Choroid plexus epithelial cell (primary cell): ENCODE measurements at regions not wholly inside any gene's neighbourhood (a gene's known extent, or its start where the extent isn't known, plus 50 kb on each side); places are given as distances from the start of the nearest gene placed in this dataset.

Experiments
- DNase-seq: peaks from one replicate; pipeline ENCODE4 v3.0.0-alpha.2; 2010; ENCODE audit warnings: low read depth
- H3K4me3 ChIP-seq: 2 replicates; pipeline ENCODE4 v1.5.1; 2011; ENCODE audit warnings: low read depth, mild to moderate bottlenecking, control low read depth, low read length, moderate library complexity
- TF ChIP-seq, protein P1 (sequence below): conservative IDR thresholded peaks from 2 replicates; pipeline ENCODE4 v1.5.1; 2011; ENCODE audit warnings: low read depth, mild to moderate bottlenecking, control low read depth, inconsistent platforms, low read length, moderate library complexity

DNA sequence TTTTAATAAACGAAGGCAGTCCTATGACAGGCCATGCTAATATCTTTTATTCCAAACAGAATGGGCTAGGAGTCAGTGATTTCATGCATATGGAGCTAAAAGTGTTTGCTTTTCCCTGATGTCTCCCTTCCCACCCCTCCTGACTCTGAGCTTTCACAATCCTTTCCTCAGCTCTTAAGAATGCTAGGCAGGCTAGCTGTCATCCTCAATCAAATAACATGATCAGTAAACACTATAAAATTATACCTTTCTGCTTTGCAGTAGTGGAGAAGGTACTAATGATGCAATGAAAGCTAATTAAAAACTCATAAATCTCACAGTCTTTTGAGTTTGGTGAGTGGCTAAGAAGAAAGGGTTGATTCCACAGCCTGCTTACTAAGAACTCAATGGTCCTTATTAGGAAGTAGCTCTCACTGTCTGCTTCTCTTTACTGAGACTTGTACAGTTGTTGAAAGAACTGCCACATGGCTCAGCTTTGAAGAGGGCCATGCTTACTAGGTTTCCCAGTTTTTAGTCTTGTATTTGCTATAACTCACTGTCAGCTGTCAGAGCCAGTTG, 250.9 kb upstream of the JAG1 start:
- TF ChIP-seq, protein P1, sequence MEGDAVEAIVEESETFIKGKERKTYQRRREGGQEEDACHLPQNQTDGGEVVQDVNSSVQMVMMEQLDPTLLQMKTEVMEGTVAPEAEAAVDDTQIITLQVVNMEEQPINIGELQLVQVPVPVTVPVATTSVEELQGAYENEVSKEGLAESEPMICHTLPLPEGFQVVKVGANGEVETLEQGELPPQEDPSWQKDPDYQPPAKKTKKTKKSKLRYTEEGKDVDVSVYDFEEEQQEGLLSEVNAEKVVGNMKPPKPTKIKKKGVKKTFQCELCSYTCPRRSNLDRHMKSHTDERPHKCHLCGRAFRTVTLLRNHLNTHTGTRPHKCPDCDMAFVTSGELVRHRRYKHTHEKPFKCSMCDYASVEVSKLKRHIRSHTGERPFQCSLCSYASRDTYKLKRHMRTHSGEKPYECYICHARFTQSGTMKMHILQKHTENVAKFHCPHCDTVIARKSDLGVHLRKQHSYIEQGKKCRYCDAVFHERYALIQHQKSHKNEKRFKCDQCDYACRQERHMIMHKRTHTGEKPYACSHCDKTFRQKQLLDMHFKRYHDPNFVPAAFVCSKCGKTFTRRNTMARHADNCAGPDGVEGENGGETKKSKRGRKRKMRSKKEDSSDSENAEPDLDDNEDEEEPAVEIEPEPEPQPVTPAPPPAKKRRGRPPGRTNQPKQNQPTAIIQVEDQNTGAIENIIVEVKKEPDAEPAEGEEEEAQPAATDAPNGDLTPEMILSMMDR = no peak
- peak; percentile 81 for DNase-seq

DNA sequence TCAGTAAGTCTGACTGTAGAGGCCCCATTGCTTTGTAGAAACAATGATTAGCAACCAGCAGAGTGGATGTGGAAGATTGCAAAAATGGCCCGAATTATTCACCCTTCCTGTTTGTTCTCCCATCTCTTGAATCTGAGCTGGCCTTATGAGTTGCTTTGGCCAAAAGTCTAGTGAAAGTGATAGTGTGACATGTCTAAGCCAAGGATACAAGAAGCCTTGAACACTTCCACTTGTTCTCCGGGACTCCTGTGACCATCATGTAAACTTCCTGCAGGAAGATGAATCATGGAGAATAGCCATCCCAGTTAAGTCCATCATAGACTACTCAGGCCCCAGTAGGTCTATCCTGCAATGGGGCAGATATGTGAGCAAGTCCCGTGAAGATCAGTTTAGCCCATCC, 252.0 kb upstream of the JAG1 start:
- no peak for DNase-seq
- TF ChIP-seq, protein P1 = no peak

More for the DNA sequence above, 250.9 kb upstream of the JAG1 start:
- no peak overlapping the region for H3K4me3 ChIP-seq

DNA sequence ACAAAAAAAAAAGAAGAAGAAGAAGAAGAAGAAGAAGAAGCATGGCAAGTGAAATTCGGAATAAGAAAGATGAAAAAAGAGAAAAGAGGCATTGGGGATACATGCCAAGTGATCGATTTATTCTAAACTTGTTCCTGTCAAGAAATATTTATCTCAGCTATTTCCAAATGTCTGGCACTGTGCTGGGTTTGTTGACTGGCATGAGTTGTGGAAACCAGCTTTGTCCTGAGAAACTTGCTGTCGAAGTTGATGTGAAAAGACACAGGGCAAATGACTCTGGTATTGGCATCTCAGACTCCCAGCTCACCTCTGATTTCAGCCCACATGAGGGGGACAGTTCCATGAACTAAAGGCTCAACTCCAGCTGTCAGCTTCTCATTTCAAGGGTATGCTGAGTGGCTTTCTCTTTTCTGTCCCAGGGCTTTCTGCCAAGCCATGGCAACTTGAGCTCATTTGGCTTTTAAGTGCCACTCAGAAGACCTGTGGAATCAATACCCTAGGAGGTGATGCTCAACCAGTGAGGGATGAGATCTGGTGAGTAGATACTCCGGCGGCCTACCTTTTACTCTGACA, 253.3 kb upstream of the JAG1 start:
- no peak overlapping the region for H3K4me3 ChIP-seq
- TF ChIP-seq, protein P1 = no peak
- DNase-seq = no peak

More for the DNA sequence above, 252.0 kb upstream of the JAG1 start:
- no peak overlapping the region for H3K4me3 ChIP-seq

DNA sequence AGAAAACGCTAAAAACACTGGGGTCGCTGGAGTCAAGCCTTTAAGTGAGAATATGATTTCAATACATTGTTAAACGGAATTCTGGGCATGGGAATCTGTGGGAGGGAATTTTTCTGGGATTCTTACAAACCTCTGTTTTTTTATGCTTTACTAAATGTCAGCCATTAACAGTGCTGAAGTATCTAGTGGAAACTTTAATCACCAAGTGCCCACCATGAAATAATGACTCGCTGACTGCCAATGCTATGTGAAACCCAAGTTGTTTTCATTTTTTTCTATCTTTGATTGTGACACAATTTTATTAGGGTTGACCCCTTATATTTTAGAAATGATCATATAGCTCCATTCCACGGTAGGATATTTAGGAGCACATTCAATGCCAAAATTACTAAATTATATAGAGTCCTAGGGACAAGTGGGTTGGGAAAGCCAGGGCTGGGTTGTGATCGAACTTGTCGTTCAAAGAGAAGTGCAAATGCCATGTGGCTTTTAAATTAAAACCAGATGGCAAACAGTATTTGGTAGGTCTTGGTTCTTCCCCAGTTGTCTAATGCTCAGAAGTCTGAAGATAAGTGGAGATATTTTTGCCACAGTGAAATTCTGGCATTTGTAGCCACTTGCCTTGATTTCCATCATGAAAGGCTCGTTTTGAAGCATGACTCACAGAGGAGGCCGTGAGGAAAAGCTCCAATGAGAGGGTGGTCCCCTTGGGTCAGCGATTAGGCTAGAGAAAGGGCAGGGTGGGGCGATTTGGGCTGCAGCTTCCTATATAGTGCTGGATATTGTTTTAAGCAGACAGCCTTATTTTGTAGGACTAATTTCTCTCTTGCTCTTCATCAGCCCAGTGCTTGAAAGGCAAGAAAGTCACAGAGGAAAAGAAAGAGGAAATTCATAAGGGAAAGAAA, 254.4 kb upstream of the JAG1 start:
- TF ChIP-seq, protein P1 = no peak
- H3K4me3 ChIP-seq = no peak overlapping the region
- DNase-seq = no peak

DNA sequence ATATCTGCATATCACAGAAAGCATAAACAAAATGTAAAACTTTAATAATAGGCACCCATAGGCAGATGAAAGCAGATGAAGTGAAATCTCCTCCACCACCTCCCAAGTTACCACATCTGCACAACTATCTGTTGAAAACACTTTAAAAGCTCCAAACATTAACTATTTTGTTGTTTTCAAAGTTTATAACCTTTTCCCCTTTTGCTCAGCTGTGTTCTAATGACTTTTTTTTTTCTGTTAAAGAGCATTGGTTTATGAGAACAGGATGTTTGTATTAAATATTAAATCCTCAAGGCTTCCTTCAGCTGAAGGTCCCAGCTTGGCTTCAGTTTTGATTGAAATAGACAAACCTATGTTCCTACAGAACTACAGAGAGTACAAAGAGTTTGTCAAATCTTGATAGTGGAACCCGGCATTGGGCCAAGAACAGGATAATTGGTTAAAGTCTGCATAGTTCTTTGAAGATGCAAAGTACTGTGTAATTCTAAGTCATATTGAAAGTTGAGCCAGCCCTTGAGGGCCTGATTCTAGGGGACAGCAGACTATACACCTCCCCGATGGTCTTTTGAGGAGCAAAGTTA, 255.1 kb upstream of the JAG1 start:
- no peak overlapping the region for H3K4me3 ChIP-seq
- DNase-seq = peak; percentile 60
- TF ChIP-seq, protein P1 = no peak

DNA sequence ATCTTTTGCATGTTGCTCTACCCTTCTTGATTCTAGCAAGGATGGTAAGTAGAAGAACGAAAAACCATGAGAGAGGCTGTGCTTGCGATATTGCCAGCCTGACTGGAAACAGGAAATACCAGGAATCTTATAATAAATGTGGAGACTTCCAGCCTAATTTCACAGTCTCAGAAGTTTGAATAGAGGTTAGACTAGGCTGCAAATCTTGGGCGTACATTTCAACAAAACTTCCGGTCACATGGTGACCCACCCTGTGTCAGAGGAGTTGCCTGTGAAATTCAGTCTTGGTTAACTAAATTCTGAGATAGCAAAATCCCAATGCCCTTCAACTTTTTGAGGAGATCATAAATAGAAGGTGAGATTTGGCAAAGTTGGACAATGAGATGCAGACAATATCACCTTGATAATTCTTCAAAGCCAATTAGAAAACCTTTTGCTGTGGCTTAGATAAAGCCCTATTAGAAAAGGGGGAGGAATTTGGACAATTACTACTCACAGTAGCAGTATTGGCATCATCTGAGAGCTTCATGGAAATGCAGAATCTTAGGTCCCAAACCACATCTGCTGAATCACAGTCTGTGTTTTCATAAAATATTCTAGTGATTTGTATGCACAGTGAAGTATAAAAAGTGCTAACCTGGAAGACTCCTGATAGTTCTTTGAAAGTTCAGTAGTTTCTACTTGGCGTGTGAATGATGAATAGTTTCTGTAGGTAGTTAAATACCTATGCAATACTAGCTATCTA, 262.0 kb upstream of the JAG1 start:
- TF ChIP-seq, protein P1 = no peak
- no peak overlapping the region for H3K4me3 ChIP-seq
- DNase-seq = no peak
